Islet precursor cell (in vitro differentiated cells): ENCODE measurements at regions not wholly inside any gene's neighbourhood (a gene's known extent, or its start where the extent isn't known, plus 50 kb on each side); places are given as distances from the start of the nearest gene placed in this dataset.

Experiments used
- DNase-seq: peaks from one replicate; pipeline ENCODE4 v3.0.0-alpha.2; 2018

- DNase-seq: no peak
Observed at GRCh38 chr2:7992612-7993602, 688.9 kb upstream of the ID2 start.

DNA sequence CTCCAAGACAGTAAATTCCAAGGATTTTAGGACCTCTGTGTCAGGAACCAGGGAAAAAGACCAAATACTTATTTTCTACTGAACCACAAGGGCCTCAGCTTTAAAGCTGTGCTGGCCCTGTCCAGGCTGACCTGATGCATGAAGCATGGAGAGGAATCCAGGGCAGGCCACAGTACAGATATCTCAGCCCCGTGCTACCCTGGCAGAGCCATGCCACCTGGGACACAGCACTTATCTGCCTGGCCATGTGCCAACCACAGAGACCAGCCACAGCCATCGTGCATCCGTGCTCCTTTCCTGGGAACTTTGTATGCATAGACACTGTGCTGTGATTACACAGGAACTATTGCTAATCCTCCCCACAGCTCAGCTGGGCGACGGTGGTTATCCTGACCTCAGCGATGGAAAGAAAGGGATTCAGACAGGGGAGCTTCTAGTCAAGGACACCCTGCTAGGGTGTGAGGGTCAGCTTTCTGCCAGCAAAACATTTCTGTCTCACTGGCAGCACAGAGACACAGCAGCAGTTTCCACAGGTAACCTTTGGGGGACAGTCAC is 687.4 kb upstream of the ID2 start:
- no peak for DNase-seq

GRCh38 chr2:7997279-7997678 is 684.6 kb upstream of the ID2 start:
- no peak for DNase-seq

DNA sequence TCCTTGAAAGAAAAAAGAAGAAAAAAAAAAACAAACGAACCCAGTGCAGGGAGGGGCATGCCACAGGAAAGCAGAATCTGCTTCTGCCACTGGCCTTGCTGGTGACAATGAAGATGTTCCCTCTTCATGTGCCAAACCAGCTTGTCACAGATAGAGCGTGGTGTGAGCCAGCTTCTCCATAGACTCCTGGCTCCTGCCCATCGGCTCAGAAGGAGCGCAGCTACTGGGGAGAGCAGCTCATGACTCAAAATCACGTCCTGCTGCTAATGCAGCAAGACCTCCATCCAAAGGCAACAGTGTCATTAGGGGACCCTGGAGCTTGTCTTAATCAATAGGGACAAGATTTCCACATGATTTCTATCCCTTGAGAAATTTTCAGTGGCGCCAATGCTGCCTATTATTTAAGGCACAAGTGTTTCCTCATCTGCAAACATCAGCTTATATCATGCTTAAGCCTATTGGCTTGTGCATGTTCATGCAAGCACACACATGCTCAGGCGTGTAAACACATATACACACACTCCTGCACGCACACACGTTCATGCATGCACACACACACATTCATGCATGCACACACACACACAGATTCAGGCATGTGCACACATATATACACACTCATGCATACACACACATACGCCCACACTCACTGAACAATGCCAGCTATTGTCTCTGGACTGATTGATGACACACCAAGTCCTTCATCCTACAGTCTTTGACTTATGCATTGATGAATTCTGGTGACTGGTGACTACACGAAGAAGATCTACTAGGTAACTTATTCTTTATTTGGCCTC is 682.0 kb upstream of the ID2 start:
- DNase-seq: no peak

GRCh38 chr2:8000870-8001269 is 681.0 kb upstream of the ID2 start:
- no peak for DNase-seq

GRCh38 chr2:8002765-8003393 is 679.0 kb upstream of the ID2 start:
- no peak for DNase-seq

DNA sequence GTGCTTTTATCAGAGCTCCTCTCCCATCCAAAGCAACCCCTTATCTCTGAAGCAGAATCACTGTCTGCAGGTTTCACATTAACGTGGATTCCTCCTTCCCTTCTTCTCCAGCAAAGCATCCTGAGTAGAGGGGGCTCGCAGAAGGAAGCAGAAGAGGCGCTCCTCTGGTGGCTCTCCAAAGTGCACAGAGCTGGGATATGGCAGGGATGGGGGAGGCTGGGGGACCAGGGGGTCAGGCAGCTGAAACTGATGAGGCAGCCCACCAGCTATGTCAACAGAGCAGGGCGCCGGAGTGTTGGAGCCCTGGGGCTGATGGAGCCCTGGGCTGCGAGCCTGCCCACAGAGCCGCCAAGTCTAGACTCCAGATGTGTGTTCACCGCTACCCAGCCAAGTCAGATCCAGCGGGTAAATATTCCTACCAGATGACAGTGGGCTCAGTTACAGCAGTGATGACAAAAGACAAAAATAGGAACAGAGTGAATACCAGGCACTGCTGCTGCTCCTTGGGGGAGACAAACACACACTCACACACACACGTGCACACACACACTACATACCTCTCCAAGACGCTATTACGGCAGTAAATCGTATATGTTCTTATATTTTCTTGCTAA is 678.3 kb upstream of the ID2 start:
- peak; percentile 78 for DNase-seq

DNA sequence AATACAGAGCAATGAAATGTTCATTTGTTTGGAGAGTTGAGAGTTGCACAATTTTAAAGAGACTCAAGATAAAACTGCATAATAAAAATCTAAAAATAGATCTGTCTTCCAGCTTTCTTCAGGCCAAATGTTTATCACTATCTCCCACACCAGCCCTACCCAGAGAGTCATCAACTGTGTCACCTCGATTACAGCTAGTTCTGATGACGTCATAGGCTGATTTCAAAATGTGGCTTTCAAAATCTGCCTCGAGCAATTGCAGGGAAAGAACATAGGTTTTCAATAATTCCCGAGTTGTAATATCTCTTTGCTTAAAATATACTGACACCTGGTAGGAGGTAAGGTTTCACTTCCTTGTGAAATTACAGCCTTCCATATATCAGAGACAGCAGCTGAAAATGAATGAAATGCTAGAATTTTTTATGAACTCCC is 677.6 kb upstream of the ID2 start:
- no peak for DNase-seq

DNA sequence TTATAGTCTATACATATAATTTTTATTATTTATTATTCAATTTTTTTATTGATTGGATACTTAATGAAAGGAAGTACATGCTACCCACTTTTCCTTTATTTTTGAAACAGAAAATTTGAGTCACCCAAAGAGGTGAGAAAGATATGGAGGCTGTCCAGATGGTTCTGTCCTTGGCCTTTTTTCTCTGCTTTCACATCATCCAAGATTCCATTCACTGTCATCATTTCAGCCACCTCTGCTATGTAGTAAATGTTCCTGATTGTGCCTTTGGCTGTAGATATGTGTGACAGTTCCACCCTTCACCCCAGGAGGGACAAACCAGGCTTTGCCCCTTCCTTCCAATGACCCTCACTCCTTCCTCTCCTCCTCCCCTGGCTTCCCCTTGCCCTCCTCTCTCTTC is 675.7 kb upstream of the ID2 start:
- no peak for DNase-seq

DNA sequence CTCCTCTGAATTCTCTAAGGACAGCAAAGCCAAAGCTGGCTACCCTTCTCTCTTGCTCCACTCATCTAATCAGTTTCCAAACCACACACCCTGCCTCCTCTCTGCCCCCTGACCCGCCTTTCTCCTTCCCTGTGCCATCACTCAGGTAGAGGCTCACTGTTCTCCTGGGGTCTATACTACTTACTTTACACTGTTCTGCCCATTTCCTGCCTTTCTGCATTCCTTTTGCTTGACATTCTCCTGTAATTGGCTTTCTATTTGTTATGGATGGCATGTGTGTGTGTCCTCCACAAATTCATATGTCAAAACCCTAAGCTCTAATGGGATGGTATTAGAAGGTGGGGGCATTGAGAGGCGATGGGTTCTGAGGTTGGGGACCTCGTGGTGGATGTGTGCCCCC is 675.2 kb upstream of the ID2 start:
- peak; percentile 58 for DNase-seq

- DNase-seq: peak; percentile 75
Observed at GRCh38 chr2:8009010-8009597, 672.8 kb upstream of the ID2 start.

DNA sequence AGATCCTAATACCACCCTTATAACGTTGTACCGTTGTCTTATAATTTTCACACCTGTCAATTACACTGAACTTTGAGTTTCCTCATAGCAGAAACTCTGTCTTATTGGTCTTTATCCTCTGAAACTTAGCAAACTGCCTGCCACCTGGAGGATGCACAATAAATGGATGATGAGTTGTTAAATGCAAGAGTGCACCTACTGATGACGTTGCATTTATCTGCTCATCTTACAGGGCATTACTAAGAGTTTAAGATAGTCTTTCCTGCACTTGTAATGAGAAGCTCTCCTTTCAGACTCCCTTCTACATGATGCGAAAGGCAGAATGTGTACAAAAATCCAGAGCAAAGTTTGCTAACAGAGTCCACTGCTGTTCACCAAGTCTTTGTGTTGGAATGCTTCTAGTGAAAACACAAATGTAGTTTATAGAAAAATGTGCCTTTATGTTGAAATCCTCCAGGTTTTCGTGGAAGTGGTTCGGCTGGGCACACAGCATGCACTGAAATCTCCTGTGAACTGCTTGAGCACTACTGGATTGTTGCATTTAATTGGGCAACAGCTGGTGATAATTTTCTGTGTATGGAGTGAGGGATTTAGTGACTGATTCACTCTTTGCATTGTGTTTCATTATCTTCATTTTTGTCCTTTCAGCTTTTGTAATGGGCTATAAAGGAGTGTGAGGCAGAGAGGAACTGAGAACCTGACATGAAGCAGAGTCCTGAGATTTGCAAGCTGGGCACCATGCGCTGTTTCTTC is 665.8 kb upstream of the ID2 start:
- DNase-seq: no peak

DNA sequence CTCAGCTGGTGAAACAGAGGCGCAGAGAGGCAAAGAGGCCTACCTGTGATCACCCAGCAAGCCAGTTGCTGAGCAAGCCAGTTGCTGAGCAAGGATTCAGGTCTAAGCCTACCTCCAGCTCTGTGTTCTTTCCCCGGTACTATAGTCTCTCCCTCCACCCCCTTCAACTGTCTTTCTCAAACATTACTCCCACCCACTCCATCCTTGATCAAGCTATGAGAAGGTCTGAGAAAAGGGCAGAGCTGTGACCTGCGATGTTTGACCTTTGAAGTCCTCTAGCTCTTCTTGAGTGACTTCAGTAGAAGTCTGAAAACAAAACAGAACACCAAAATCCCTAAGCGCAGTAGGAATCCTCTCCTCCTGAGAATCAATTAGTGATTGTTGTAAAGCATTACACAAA is 665.2 kb upstream of the ID2 start:
- DNase-seq: no peak

GRCh38 chr2:8018956-8019355 is 662.9 kb upstream of the ID2 start:
- peak; percentile 76 for DNase-seq

GRCh38 chr2:8019934-8020333 is 661.9 kb upstream of the ID2 start:
- peak; percentile 24 for DNase-seq

- no peak for DNase-seq
Observed at GRCh38 chr2:8021921-8022320, 659.9 kb upstream of the ID2 start.

GRCh38 chr2:8022908-8023640 is 658.8 kb upstream of the ID2 start:
- peak; percentile 6 for DNase-seq

GRCh38 chr2:8024506-8024905 is 657.4 kb upstream of the ID2 start:
- peak; percentile 20 for DNase-seq

- no peak for DNase-seq
Observed at GRCh38 chr2:8026381-8026780, 655.5 kb upstream of the ID2 start.

- peak; percentile 35 for DNase-seq
Observed at GRCh38 chr2:8027387-8027786, 654.5 kb upstream of the ID2 start.

- no peak for DNase-seq
Observed at GRCh38 chr2:8028036-8028435, 653.8 kb upstream of the ID2 start.
